B cell (primary cell): ENCODE measurements at regions not wholly inside any gene's neighbourhood (a gene's known extent, or its start where the extent isn't known, plus 50 kb on each side); places are given as distances from the start of the nearest gene placed in this dataset.

ENCODE experiments used
- CTCF ChIP-seq: fragments of 200-600 bp; IDR thresholded peaks from one replicate; pipeline ENCODE4 v1.8.0; 2022; ENCODE audit warnings: antibody characterized with exemption, mild to moderate bottlenecking
- EZH2 ChIP-seq: IDR thresholded peaks from 2 replicates; pipeline ENCODE4 v1.6.1; 2012; ENCODE audit warnings: borderline replicate concordance, low read depth, mild to moderate bottlenecking, moderate library complexity, low read length; ENCODE audit not compliant: insufficient read depth, poor library complexity, severe bottlenecking

- TF ChIP-seq CTCF (no peak), EZH2 (no peak)
Measured at GRCh38 chr2:234156326-234156725, 105.8 kb downstream of the SPP2 start.
